BLaER1 (cell line): ENCODE measurements at regions not wholly inside any gene's neighbourhood (a gene's known extent, or its start where the extent isn't known, plus 50 kb on each side); places are given as distances from the start of the nearest gene placed in this dataset.

ENCODE experiments used
- H3K27ac ChIP-seq: shearing (Covaris generic); formaldehyde crosslinking; 2 replicates; pipeline ENCODE4 v1.8.1; 2022
- H3K27me3 ChIP-seq: shearing (Covaris generic); formaldehyde crosslinking; 2 replicates; pipeline ENCODE4 v1.8.1; 2022
- H3K36me3 ChIP-seq: shearing (Covaris generic); formaldehyde crosslinking; 2 replicates; pipeline ENCODE4 v1.8.1; 2022
- H3K4me1 ChIP-seq: shearing (Covaris generic); formaldehyde crosslinking; 2 replicates; pipeline ENCODE4 v1.8.1; 2022
- H3K4me2 ChIP-seq: shearing (Covaris generic); formaldehyde crosslinking; 2 replicates; pipeline ENCODE4 v1.8.1; 2022
- H3K4me3 ChIP-seq: shearing (Covaris generic); formaldehyde crosslinking; 2 replicates; pipeline ENCODE4 v1.8.1; 2022
- H3K9ac ChIP-seq: shearing (Covaris generic); formaldehyde crosslinking; 2 replicates; pipeline ENCODE4 v1.8.1; 2022
- H3K9me3 ChIP-seq: shearing (Covaris generic); formaldehyde crosslinking; 2 replicates; pipeline ENCODE4 v1.8.1; 2022
- H4K20me1 ChIP-seq: shearing (Covaris generic); formaldehyde crosslinking; 2 replicates; pipeline ENCODE4 v1.8.1; 2022
- Cebpa-rat ChIP-seq: shearing (Covaris generic); IDR thresholded peaks from 2 replicates; pipeline ENCODE4 v1.8.1; 2022

DNA sequence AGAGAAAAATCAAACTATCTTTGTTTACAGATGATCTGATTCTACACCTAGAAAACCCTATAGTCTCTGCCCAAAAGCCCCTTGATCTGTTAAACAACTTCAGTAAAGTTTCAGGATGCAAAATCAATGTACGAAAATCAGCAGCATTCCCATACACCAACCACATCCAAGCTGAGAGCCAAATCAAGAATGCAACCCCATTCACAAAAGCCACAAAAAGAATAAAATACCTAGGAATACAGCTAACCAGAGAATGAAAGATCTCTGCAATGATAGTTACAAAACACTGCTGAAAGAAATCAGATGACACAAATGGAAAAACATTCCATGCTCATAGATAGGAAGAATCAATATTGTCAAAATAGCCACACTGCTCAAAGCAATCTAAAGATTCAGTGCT, 265.7 kb downstream of the AEBP2 start:
- no peak overlapping the region for H3K4me3 ChIP-seq
- peaks cover 23% of the 10 kb centered on the region; the same call in 1 of the 2 replicates for H3K9me3 ChIP-seq
- no peaks in the 10 kb centered on the region for H3K27me3 ChIP-seq
- H3K9ac ChIP-seq, result no peak overlapping the region
- no peak overlapping the region for H3K4me2 ChIP-seq
- H4K20me1 ChIP-seq, result no peaks in the 10 kb centered on the region
- no peaks in the 10 kb centered on the region for H3K36me3 ChIP-seq
- H3K4me1 ChIP-seq, result no peaks in the 10 kb centered on the region
- H3K27ac ChIP-seq, result no peak overlapping the region
- no peak for TF ChIP-seq Cebpa-rat

DNA sequence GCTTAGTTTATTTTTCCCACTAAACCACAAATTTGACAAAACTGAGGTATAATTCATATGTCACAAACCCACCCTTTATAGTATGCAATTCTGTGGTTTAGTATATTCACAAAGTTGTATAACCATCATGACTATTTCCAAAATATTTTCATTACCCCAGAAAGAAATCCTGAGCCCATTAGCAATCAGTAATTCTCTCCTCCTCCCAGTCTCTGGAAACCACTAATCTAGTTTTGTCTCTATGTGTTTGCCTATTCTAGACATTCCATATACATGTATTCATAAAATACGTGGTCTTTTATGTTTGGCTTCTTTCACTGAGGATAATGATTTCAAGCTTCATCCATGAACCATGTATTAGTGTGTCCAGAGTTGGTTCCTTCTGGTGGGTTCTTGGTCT, 267.6 kb downstream of the AEBP2 start:
- TF ChIP-seq Cebpa-rat, result no peak
- Histone ChIP-seq H3K4me1 (no peaks in the 10 kb centered on the region), H3K36me3 (no peaks in the 10 kb centered on the region), H4K20me1 (no peaks in the 10 kb centered on the region), H3K27ac (no peak overlapping the region), H3K9ac (no peak overlapping the region), H3K27me3 (no peaks in the 10 kb centered on the region), H3K4me3 (no peak overlapping the region), H3K4me2 (no peak overlapping the region), H3K9me3 (peaks cover 18% of the 10 kb centered on the region; the same call in 1 of the 2 replicates)

DNA sequence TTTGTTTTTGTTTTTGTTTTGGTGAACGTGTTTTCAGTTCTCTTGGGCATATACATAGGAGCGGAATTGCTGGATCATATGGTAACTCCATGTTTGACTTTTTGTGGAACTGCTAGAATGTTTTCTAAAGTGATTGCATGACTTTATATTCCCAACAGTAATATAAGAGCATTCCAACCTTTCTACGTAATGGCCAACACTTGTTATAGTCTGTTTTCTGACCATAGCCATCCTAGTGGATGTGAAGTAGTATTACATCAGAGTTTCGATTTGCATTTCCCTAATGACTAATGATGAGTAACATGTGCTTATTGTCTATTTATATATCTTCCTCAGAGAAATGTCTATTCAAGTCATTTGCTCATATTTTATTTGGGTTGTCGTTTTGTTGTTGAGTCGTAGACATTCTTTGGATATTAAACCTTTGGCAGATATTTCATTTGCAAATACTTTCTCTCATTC, 268.7 kb downstream of the AEBP2 start:
- H3K4me2 ChIP-seq, result no peak overlapping the region
- H3K36me3 ChIP-seq, result no peaks in the 10 kb centered on the region
- H4K20me1 ChIP-seq, result no peaks in the 10 kb centered on the region
- no peaks in the 10 kb centered on the region for H3K4me1 ChIP-seq
- H3K4me3 ChIP-seq, result no peak overlapping the region
- no peak overlapping the region for H3K9ac ChIP-seq
- H3K27me3 ChIP-seq, result no peaks in the 10 kb centered on the region
- no peak for TF ChIP-seq Cebpa-rat
- H3K27ac ChIP-seq, result no peak overlapping the region
- H3K9me3 ChIP-seq, result peaks cover 15% of the 10 kb centered on the region; the same call in 1 of the 2 replicates

DNA sequence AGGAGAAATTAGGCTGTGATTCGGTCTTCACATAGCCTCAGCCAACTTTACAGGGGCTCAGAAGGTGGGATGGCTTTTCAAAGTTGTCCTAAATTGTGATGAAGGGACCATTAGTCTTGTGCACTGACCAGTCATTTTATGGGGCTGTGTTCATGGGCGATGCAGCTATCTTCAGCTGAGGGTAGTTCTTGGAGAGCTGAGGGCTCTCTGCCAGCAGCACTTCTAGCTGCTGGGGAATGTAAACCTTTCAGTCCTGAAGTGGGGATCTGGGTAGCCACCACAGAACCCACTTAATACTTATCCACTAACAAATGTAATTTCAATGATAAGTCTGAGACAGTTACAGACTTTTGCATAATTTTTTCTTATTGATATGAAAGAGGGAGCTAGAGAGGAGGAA, 270.6 kb downstream of the AEBP2 start:
- Histone ChIP-seq H3K27ac (no peak overlapping the region), H3K27me3 (no peaks in the 10 kb centered on the region), H3K4me2 (no peak overlapping the region), H3K4me1 (no peaks in the 10 kb centered on the region), H3K4me3 (no peak overlapping the region), H3K36me3 (no peaks in the 10 kb centered on the region), H3K9ac (no peak overlapping the region), H3K9me3 (peaks cover 15% of the 10 kb centered on the region; the same call in 1 of the 2 replicates), H4K20me1 (no peaks in the 10 kb centered on the region)
- TF ChIP-seq Cebpa-rat, result no peak

DNA sequence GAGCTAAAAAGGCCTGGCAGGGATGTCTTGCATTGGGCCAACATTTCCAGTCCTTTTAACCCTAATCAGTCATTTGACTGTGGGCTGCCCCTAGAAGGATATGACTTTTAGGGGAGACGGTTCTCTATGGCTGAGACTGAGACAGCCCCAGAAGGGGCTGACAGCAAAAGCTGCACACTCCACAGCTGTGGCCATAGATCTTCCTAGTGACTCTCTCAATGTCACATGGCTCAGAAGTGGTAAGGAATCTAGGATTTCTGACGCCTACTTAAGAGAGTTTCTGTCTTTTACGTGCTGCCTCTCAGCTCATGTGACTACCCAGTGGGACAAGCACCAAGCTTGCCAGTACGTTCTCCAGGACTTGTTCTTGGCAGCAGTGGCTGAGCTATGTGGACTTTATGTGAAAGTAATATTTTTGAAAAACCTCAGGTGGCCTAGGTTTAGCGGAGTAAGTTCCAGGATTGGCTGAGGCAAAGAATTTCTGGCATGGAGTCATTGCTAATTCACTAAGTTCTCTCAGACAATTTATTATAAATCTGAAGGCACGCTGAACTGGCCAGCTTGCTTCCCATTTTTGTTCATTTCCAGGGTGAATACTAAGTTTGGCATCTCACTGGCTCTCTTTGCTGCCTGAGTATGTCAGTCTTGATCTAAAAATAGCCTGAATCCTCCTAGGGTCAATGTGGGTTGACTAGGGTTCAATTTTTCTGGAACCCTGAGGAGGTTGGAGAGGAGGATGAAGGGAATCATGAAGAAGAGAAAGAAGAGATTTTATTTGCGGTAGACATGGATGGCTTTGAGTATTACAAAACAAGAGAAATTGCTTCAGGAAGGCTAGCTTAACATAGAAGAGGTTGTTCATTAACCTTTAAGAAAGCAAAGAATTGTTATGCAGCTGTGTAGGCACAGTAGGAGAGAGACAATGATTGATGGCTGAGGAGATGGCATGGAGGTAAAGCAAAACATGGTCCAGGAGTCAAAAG, 271.8 kb downstream of the AEBP2 start:
- H3K27ac ChIP-seq, result no peak overlapping the region
- no peaks in the 10 kb centered on the region for H3K4me1 ChIP-seq
- H4K20me1 ChIP-seq, result no peaks in the 10 kb centered on the region
- H3K4me2 ChIP-seq, result no peak overlapping the region
- no peaks in the 10 kb centered on the region for H3K27me3 ChIP-seq
- no peak for TF ChIP-seq Cebpa-rat
- H3K9me3 ChIP-seq, result peaks cover 13% of the 10 kb centered on the region; the same call in 1 of the 2 replicates
- H3K9ac ChIP-seq, result no peak overlapping the region
- no peaks in the 10 kb centered on the region for H3K36me3 ChIP-seq
- no peak overlapping the region for H3K4me3 ChIP-seq

DNA sequence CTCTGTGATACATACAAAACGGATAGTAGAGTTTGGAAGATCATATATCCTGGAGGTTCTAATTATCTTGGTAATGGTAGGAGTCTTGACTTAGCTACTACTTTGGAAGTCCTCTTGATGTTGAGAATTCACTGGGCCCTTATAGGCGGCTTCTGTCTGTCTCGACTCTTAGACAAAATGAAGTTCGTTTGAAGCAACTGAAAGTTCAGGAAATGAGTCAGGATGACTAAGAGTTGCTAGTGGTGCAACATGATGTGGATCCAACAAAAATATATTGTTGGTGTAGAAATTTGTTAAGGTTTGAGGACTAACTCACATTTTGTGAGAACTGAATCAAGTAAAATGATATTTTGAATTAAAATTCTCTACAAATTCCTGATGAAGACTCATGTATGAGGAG, 272.7 kb downstream of the AEBP2 start:
- no peak for TF ChIP-seq Cebpa-rat
- Histone ChIP-seq H4K20me1 (no peaks in the 10 kb centered on the region), H3K4me3 (no peak overlapping the region), H3K9ac (no peak overlapping the region), H3K36me3 (no peaks in the 10 kb centered on the region), H3K9me3 (peaks cover 4% of the 10 kb centered on the region; the same call in 1 of the 2 replicates), H3K4me1 (no peaks in the 10 kb centered on the region), H3K27me3 (no peaks in the 10 kb centered on the region), H3K4me2 (no peak overlapping the region), H3K27ac (no peak overlapping the region)

DNA sequence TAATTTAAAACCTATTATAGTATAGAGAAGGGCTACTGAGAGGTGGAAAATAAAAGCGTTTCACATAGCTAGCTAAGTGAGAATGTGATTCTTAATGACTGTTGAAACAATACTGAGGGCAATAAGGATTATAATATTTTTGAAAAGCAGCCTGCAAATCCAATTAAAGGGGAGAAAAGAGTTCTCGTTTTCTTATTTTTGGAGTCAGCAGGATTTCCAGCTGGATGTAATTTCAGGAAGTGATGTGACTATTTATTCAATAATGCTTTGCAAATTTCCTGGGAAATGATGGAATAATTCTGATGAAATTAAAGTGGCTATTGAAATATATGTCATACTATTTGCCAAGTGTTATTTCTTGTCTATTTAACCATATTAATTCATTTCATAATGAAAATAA, 279.1 kb downstream of the AEBP2 start:
- Histone ChIP-seq H3K36me3 (no peaks in the 10 kb centered on the region), H3K9ac (no peak overlapping the region), H3K4me2 (no peak overlapping the region), H3K4me3 (no peak overlapping the region), H3K4me1 (no peaks in the 10 kb centered on the region), H3K27ac (no peak overlapping the region), H3K27me3 (no peaks in the 10 kb centered on the region), H3K9me3 (no peaks in the 10 kb centered on the region), H4K20me1 (no peaks in the 10 kb centered on the region)
- no peak for TF ChIP-seq Cebpa-rat

DNA sequence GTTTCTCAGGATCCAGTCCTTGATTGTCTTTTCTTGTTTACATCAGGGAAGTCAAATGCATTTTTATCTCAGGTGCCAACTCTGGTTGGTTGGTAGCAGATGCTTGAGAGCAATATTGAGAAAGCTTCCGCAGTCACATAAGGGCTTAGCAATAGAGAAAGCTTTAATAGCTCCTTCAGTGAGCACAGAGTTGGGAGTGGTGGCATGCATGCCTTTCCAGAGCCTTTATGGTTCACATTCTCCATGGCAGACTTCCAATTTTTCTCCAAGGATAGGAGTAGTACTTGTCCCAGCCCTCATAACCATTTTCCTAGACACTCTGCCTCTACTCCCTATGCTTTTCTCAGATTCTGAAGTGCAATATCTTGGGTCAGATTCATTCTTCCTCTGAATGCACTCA, 280.4 kb downstream of the AEBP2 start:
- TF ChIP-seq Cebpa-rat, result no peak

DNA sequence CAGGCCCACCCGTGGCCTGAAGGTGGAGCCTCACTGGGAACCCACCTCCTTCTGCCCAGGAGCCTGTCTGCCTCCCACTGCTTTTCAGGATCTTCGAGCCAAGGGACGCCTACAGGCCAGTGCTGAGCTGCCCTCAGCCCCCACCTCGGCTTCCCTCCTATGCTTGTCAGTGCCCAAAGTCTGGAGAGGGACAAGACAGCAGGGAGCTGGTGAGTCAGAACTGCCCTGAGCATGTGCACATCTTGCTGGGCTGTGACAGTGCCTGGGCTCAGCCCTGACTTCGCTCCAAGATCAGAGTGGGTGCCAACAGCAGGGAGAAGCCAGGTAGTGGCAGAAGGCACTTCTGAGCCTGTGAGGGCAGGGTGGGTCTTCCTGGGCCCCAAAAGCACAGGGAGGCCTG, 286.8 kb downstream of the AEBP2 start:
- H3K36me3 ChIP-seq, result no peaks in the 10 kb centered on the region; the same call in 1 of the 2 replicates
- no peak overlapping the region for H3K4me2 ChIP-seq
- no peaks in the 10 kb centered on the region for H3K4me1 ChIP-seq
- peaks cover 22% of the 10 kb centered on the region for H3K9me3 ChIP-seq
- H3K4me3 ChIP-seq, result no peak overlapping the region
- no peak overlapping the region for H3K27ac ChIP-seq
- H4K20me1 ChIP-seq, result no peaks in the 10 kb centered on the region
- no peak overlapping the region for H3K9ac ChIP-seq
- TF ChIP-seq Cebpa-rat, result no peak
- H3K27me3 ChIP-seq, result no peaks in the 10 kb centered on the region

More for the DNA sequence above, 280.4 kb downstream of the AEBP2 start:
- Histone ChIP-seq H3K4me3 (no peak overlapping the region), H3K36me3 (no peaks in the 10 kb centered on the region), H3K27ac (no peak overlapping the region), H3K4me2 (no peak overlapping the region), H3K27me3 (no peaks in the 10 kb centered on the region), H3K9me3 (no peaks in the 10 kb centered on the region), H4K20me1 (no peaks in the 10 kb centered on the region), H3K4me1 (no peaks in the 10 kb centered on the region), H3K9ac (no peak overlapping the region)

DNA sequence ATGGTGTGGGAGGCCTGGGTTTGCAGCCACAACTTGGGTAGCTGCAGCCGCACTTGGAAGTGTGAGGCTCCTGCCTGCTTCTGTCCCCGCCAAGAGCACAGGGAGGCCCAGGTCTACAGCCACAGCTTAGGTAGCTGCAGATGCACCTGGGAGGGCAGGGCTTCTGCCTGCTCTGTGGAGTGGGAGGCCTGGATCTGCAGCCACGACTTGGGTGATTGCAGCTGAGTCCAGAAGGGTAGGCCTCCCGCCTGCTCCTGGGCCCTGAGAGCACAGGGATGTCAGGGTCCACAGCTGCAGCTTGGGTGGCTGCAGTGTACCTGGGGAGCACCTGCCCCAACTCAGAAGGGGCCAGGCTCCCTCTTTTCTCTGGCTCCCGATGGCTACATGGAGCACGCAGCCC, 287.3 kb downstream of the AEBP2 start:
- TF ChIP-seq Cebpa-rat, result no peak
- Histone ChIP-seq H3K27me3 (no peaks in the 10 kb centered on the region), H3K4me3 (no peak overlapping the region), H3K4me1 (no peaks in the 10 kb centered on the region), H3K36me3 (no peaks in the 10 kb centered on the region; the same call in 1 of the 2 replicates), H3K9ac (no peak overlapping the region), H3K9me3 (peaks cover 22% of the 10 kb centered on the region), H3K4me2 (no peak overlapping the region), H4K20me1 (no peaks in the 10 kb centered on the region), H3K27ac (no peak overlapping the region)
